Adrenal gland (tissue), 9 donors: ENCODE measurements at regions not wholly inside any gene's neighbourhood (a gene's known extent, or its start where the extent isn't known, plus 50 kb on each side); places are given as distances from the start of the nearest gene placed in this dataset.

Experiments
- DNase-seq, 7 donors: peaks; one replicate each; pipeline ENCODE4 v3.0.0-alpha.2; 2019 to 2020
- H3K27ac ChIP-seq, 5 donors: fragments of 200-600 bp; sonication (generic) in 4 of 5; 1 replicate in 3 of 5; 2 replicates in 2 of 5; pipeline versions ENCODE4 v1.5.1 to v1.8.0; 2016 to 2020; ENCODE audit warnings: mild to moderate bottlenecking in 1 of 5
- H3K27me3 ChIP-seq: fragments of 200-600 bp; 2 replicates; pipeline ENCODE4 v1.8.0; 2021
- H3K36me3 ChIP-seq, 2 donors: fragments of 200-600 bp; replicated peaks in 1 of 2; 1 replicate in 1 of 2; 2 replicates in 1 of 2; pipeline versions ENCODE4 v1.5.1 to v1.8.0; 2018 to 2022
- H3K4me1 ChIP-seq, 2 donors: fragments of 200-600 bp; replicated peaks in 1 of 2; 1 replicate in 1 of 2; 2 replicates in 1 of 2; pipeline versions ENCODE4 v1.5.1 to v1.8.0; 2018 to 2021
- H3K4me3 ChIP-seq, 4 donors: fragments of 200-600 bp; sonication (generic) in 3 of 4; one replicate each; pipeline ENCODE4 v1.5.1; 2016 to 2018
- H3K9me3 ChIP-seq, 3 donors: fragments of 200-600 bp; sonication (generic) in 1 of 3; replicated peaks in 1 of 3; 1 replicate in 2 of 3; 2 replicates in 1 of 3; pipeline versions ENCODE4 v1.5.1 to v1.8.0; 2016 to 2021
- POLR2A ChIP-seq, 2 donors: fragments of 450-650 bp; IDR thresholded peaks; one replicate each; pipeline ENCODE4 v1.6.1; 2017; ENCODE audit warnings: antibody characterized with exemption in 2 of 2, mild to moderate bottlenecking in 2 of 2, moderate library complexity in 1 of 2
- WGBS, 4 donors: extraction: QIAGEN DNeasy Blood & Tissue Kit in 2 of 4; methylation state at CpG; one replicate each; pipeline versions ENCODE4 v1.1.5 to v1.1.7; 2013 to 2017; 5-methylcytosine and 5-hydroxymethylcytosine counted together
- intact Hi-C, 2 donors: fragments of 100-400 bp; cut with DNase I; formaldehyde crosslinking; loops; one replicate each; pipeline versions ENCODE4 v1.14.1 to v1.15.0; 2022 to 2023
- TF ChIP-seq, protein P1 (sequence below), 6 experiments: fragments of 450-650 bp in 4 of 6; fragments of 200-600 bp in 2 of 6; sonication (generic) in 1 of 6; IDR thresholded peaks; 1 replicate in 5 of 6; 2 replicates in 1 of 6; pipeline versions ENCODE4 v1.5.1 to v1.8.0; 2016 to 2021; ENCODE audit warnings: antibody characterized with exemption in 6 of 6, mild to moderate bottlenecking in 2 of 6, moderate library complexity in 1 of 6
- donor health status: healthy with polysubstance abuse.
- donor health status: Bipolar disorder and iron deficiency.
- donor health status: DM: yes; HTN: yes; CAD: no.
- donor health status: DM: no; HTN: no; CAD: no.
- donor health status: DM: no; HTN: no; CAD: no.

DNA sequence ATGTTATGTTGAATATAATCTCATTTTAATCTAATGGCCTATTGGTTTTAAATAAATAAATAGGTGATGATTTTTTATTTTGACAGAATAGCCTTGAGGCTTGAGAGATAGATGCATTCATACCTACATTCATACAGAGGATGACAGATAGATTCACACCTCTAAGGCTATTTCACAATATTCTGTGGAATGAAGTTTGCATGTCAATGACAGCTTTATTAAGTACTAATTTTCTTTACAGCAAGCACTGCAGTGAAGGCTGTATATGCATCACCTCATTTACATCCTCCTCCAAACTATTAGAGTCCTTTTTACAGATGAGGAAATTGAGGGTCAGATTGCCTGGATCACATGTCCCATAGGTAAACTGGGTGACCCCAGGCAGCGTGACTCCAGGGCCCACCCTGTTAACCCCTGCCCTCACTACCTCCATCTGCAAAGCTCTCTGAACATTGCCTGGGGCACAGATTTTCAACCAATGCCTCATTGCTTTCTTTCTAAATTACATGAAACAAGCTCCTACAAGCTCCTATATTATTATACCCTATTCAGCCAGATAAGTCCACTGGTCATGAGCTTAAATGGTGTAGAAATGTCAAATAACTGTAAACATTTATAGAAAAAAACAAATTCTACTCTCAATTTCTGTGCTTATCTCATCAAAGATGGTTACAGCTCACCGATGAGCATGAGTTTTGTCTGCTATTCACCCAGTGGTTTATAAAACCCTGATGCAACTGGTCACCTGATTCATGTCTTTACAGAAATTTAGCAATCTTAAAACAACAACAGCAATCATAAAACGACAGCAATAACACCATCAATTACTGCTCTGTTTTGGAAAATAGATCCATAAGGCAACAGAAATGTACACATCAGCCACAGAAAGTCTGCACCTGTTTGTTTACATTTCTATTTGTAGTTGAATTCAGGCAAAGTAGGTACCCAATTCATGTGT lies 338.0 kb downstream of the NSG2 start:
- Histone ChIP-seq H3K27ac (no peak overlapping the region), H3K4me3 (no peak overlapping the region), H3K9me3 (no peaks in the 10 kb centered on the region), H3K4me1 (no peaks in the 10 kb centered on the region), H3K36me3 (no peaks in the 10 kb centered on the region), H3K27me3 (no peaks in the 10 kb centered on the region)
- WGBS, 4 donors, result 63 to 74% (median 66%) methylated on average over 3 of the region's 3 CpGs
- TF ChIP-seq, protein P1, sequence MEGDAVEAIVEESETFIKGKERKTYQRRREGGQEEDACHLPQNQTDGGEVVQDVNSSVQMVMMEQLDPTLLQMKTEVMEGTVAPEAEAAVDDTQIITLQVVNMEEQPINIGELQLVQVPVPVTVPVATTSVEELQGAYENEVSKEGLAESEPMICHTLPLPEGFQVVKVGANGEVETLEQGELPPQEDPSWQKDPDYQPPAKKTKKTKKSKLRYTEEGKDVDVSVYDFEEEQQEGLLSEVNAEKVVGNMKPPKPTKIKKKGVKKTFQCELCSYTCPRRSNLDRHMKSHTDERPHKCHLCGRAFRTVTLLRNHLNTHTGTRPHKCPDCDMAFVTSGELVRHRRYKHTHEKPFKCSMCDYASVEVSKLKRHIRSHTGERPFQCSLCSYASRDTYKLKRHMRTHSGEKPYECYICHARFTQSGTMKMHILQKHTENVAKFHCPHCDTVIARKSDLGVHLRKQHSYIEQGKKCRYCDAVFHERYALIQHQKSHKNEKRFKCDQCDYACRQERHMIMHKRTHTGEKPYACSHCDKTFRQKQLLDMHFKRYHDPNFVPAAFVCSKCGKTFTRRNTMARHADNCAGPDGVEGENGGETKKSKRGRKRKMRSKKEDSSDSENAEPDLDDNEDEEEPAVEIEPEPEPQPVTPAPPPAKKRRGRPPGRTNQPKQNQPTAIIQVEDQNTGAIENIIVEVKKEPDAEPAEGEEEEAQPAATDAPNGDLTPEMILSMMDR (IDR thresholded peaks at IDR 0.05), result no peak
- no peak for TF ChIP-seq POLR2A (IDR thresholded peaks at IDR 0.05)
- intact Hi-C loops, result no loop called here
- no peak for DNase-seq

DNA sequence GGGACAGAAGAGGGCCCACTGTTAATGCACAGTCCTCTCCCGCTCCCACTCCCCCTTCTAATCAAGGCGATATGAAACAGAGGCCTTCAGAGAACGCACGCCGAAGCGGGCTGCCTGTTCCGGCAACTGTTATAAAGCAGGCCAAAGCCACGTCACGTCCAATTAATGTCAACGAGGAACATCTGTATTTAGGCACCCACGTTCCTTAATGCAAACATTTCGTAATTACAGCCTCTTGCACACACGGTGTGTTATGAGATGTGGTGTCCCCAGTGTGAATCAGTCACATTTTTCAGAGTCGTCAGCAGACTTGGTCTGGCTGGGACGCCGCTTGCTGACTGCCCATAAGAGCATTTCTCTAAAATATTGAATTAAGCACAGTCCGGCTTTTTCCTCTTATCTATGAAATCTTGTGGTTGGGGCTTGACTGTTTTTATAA lies 339.0 kb downstream of the NSG2 start:
- H3K4me3 ChIP-seq, result no peak overlapping the region
- no peak for DNase-seq
- TF ChIP-seq, protein P1 (IDR thresholded peaks at IDR 0.05), result no peak
- TF ChIP-seq POLR2A (IDR thresholded peaks at IDR 0.05), result no peak
- 71 to 81% (median 73%) methylated on average over 16 to 17 of the region's 17 CpGs for WGBS, 4 donors
- intact Hi-C loops, result no loop called here
- H3K36me3 ChIP-seq, result no peaks in the 10 kb centered on the region
- no peak overlapping the region for H3K27ac ChIP-seq
- H3K27me3 ChIP-seq, result no peaks in the 10 kb centered on the region
- no peaks in the 10 kb centered on the region for H3K9me3 ChIP-seq
- H3K4me1 ChIP-seq, result no peaks in the 10 kb centered on the region

DNA sequence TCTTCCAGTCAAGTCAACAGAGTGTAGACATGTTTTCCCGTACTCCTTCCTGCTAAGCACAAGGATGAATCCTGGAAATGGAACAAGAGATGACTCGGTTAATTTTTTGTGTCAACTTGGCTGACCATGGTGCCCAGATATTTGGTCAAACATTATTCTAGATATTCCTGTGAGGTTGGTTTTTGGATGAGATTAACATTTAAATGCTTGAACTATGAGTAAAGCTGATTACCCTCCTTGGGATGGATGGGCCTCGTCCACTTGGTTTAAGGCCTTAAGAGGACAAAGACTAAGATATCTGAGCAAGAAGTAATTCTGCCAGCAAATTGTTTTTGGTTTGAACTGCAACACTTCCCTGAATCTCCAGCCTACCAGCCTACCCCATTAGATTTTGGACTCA lies 338.1 kb upstream of the MSX2 start:
- Histone ChIP-seq H3K4me1 (no peaks in the 10 kb centered on the region), H3K4me3 (no peak overlapping the region), H3K27ac (no peak overlapping the region), H3K36me3 (no peaks in the 10 kb centered on the region), H3K27me3 (no peaks in the 10 kb centered on the region), H3K9me3 (no peaks in the 10 kb centered on the region)
- DNase-seq, result no peak
- intact Hi-C loops, result no loop called here
- 78 to 83% (median 80%) methylated on average over 3 of the region's 3 CpGs for WGBS, 4 donors
- TF ChIP-seq, protein P1 (IDR thresholded peaks at IDR 0.05), result no peak
- TF ChIP-seq POLR2A (IDR thresholded peaks at IDR 0.05), result no peak

DNA sequence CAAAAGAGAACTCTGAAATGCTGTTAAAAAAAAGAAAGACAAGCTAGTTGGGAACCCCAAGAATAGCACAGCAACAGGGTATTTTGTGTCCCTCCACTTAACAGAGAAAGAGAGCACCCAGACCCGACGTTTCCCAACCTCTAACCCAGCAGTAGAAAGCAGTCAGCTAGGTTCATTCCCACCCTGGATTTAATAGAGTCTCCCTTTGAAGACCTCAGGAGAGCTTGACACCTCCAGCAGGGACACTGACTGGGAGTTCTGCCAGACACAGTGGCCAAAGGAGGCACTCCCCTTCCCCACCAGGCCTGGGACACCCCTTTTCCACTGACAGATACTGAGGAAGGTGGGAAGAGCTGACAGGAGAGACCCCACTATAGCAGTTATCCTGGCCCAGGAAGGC lies 337.5 kb upstream of the MSX2 start:
- H3K4me1 ChIP-seq, result no peaks in the 10 kb centered on the region
- H3K9me3 ChIP-seq, result no peaks in the 10 kb centered on the region
- no peak for TF ChIP-seq POLR2A (IDR thresholded peaks at IDR 0.05)
- TF ChIP-seq, protein P1 (IDR thresholded peaks at IDR 0.05), result no peak
- no peak overlapping the region for H3K27ac ChIP-seq
- no peaks in the 10 kb centered on the region for H3K36me3 ChIP-seq
- 47 to 54% (median 50%) methylated on average over 2 of the region's 2 CpGs for WGBS, 4 donors
- intact Hi-C loops, result no loop called here
- no peaks in the 10 kb centered on the region for H3K27me3 ChIP-seq
- DNase-seq, result no peak
- H3K4me3 ChIP-seq, result no peak overlapping the region
